H1 (cell line): ENCODE measurements at regions not wholly inside any gene's neighbourhood (a gene's known extent, or its start where the extent isn't known, plus 50 kb on each side); places are given as distances from the start of the nearest gene placed in this dataset.

Experiments used
- CTCF ChIA-PET: fragments of 300-600 bp; sonication (Branson Sonifier 250); formaldehyde crosslinking; loops from one replicate; lab custom pipeline; 2021; ENCODE audit not compliant: partially characterized antibody; lab: Charles Lee
- POLR2A ChIA-PET: fragments of 300-600 bp; sonication (Branson Sonifier 250); formaldehyde crosslinking; loops from one replicate; lab custom pipeline; 2021; ENCODE audit warnings: inconsistent platforms; ENCODE audit not compliant: partially characterized antibody; lab: Charles Lee
- DNase-seq, 2 experiments: peaks; one replicate each; pipeline versions ENCODE4 v3.0.0 to v3.0.0-alpha.2; 2010 to 2022; ENCODE audit warnings: low spot score in 2 of 2, low read depth in 1 of 2, mixed read lengths in 1 of 2
- FAIRE-seq: peaks from 2 replicates; lab custom pipeline; 2011; peaks lifted over from hg19 to GRCh38; lab: Jason Lieb, UNC
- H2AFZ ChIP-seq: 2 replicates; pipeline ENCODE4 v1.8.1; 2012; ENCODE audit warnings: low read length, inconsistent platforms
- H2AK5ac ChIP-seq: 2 replicates; pipeline ENCODE4 v1.6.1; 2013; ENCODE audit warnings: low read depth, low read length
- H2BK120ac ChIP-seq: replicated peaks from 2 replicates; pipeline ENCODE3; 2013; ENCODE audit warnings: low read depth, low read length, inconsistent platforms
- H2BK12ac ChIP-seq: 2 replicates; pipeline ENCODE4 v1.6.1; 2013; ENCODE audit warnings: low read depth, low read length
- H2BK15ac ChIP-seq: 2 replicates; pipeline ENCODE4 v1.6.1; 2013; ENCODE audit warnings: low read length
- H2BK20ac ChIP-seq: 2 replicates; pipeline ENCODE4 v1.6.1; 2013; ENCODE audit warnings: low read length
- H2BK5ac ChIP-seq: 2 replicates; pipeline ENCODE4 v1.6.1; 2013; ENCODE audit warnings: low read depth, low read length
- H3K14ac ChIP-seq: 2 replicates; pipeline ENCODE4 v1.6.1; 2013; ENCODE audit warnings: inconsistent platforms; ENCODE audit not compliant: insufficient read length
- H3K18ac ChIP-seq: 2 replicates; pipeline ENCODE4 v1.6.1; 2013; ENCODE audit warnings: low read length; ENCODE audit errors: extremely low read depth
- H3K23ac ChIP-seq: 2 replicates; pipeline ENCODE4 v1.6.1; 2013; ENCODE audit warnings: inconsistent platforms; ENCODE audit not compliant: insufficient read length
- H3K23me2 ChIP-seq: 2 replicates; pipeline ENCODE4 v1.6.1; 2013; ENCODE audit warnings: low read depth, low read length
- H3K27ac ChIP-seq: 2 replicates; pipeline ENCODE4 v1.6.1; 2011; ENCODE audit warnings: low read depth, low read length, inconsistent platforms
- H3K27me3 ChIP-seq, 4 experiments: replicated peaks in 1 of 4; 1 replicate in 1 of 4; 2 replicates in 3 of 4; pipeline versions ENCODE4 v1.6.1 to v1.8.1; 2011 to 2013; ENCODE audit warnings: low read length in 3 of 4, mild to moderate bottlenecking in 3 of 4, inconsistent platforms in 2 of 4, mixed read lengths in 2 of 4, moderate library complexity in 1 of 4; ENCODE audit not compliant: control insufficient read depth in 3 of 4, insufficient read depth in 3 of 4; ENCODE audit errors: extremely low read depth in 1 of 4
- H3K36me3 ChIP-seq, 4 experiments: 2 replicates each; pipeline versions ENCODE4 v1.6.1 to v1.8.1; 2011 to 2013; ENCODE audit warnings: mild to moderate bottlenecking in 4 of 4, low read length in 3 of 4, moderate library complexity in 2 of 4, control low read depth in 1 of 4, inconsistent platforms in 1 of 4; ENCODE audit not compliant: insufficient read depth in 4 of 4, control insufficient read depth in 2 of 4
- H3K4ac ChIP-seq: replicated peaks from 2 replicates; pipeline ENCODE3; 2013; ENCODE audit warnings: low read length, low read depth, mixed read lengths, inconsistent platforms; ENCODE audit not compliant: insufficient read length
- H3K4me1 ChIP-seq, 4 experiments: replicated peaks in 1 of 4; 1 replicate in 1 of 4; 2 replicates in 3 of 4; pipeline versions ENCODE4 v1.6.1 to v1.8.1; 2011 to 2013; ENCODE audit warnings: low read length in 3 of 4, inconsistent platforms in 2 of 4, mixed read lengths in 1 of 4; ENCODE audit not compliant: insufficient read depth in 4 of 4, control insufficient read depth in 3 of 4
- H3K4me2 ChIP-seq, 2 experiments: 2 replicates each; pipeline versions ENCODE4 v1.6.1 to v1.8.1; 2011 to 2013; ENCODE audit warnings: low read depth in 2 of 2, low read length in 2 of 2, control low read depth in 1 of 2, inconsistent platforms in 1 of 2, mild to moderate bottlenecking in 1 of 2; ENCODE audit not compliant: insufficient read depth in 1 of 2
- H3K4me3 ChIP-seq, 4 experiments: fragments of 200-600, 300-600 bp in 1 of 4; sonication (generic), shearing (Covaris generic), sonication (Bioruptor Twin) in 1 of 4; 2 replicates each; pipeline versions ENCODE4 v1.5.1 to v1.8.1; 2011 to 2016; ENCODE audit warnings: low read length in 4 of 4, low read depth in 3 of 4, control low read depth in 2 of 4, inconsistent platforms in 2 of 4, mild to moderate bottlenecking in 2 of 4, mixed read lengths in 1 of 4, moderate library complexity in 1 of 4; ENCODE audit not compliant: insufficient read depth in 2 of 4; ENCODE audit errors: extremely low read depth in 1 of 4
- H3K56ac ChIP-seq: replicated peaks from 2 replicates; pipeline ENCODE3; 2013; ENCODE audit warnings: low read depth, mild to moderate bottlenecking, mixed read lengths, low read length, inconsistent platforms; ENCODE audit not compliant: insufficient read length
- H3K79me1 ChIP-seq: 2 replicates; pipeline ENCODE4 v1.6.1; 2013; ENCODE audit warnings: low read depth, low read length, control low read depth
- H3K79me2 ChIP-seq, 2 experiments: 2 replicates each; pipeline versions ENCODE4 v1.6.1 to v1.8.1; 2012 to 2013; ENCODE audit warnings: low read length in 2 of 2, mild to moderate bottlenecking in 2 of 2, inconsistent platforms in 1 of 2; ENCODE audit not compliant: insufficient read depth in 2 of 2, control insufficient read depth in 1 of 2
- H3K9ac ChIP-seq, 4 experiments: replicated peaks in 1 of 4; 1 replicate in 1 of 4; 2 replicates in 3 of 4; pipeline versions ENCODE4 v1.6.1 to v1.8.1; 2011 to 2013; ENCODE audit warnings: low read depth in 3 of 4, low read length in 3 of 4, control low read depth in 2 of 4, mild to moderate bottlenecking in 2 of 4, moderate library complexity in 2 of 4, inconsistent platforms in 1 of 4; ENCODE audit errors: extremely low read depth in 1 of 4
- H3K9me3 ChIP-seq, 2 experiments: 2 replicates each; pipeline versions ENCODE4 v1.6.1 to v1.8.1; 2012 to 2013; ENCODE audit warnings: mild to moderate bottlenecking in 2 of 2, moderate library complexity in 2 of 2, control low read depth in 1 of 2, inconsistent platforms in 1 of 2, low read depth in 1 of 2, low read length in 1 of 2, mixed read lengths in 1 of 2; ENCODE audit not compliant: insufficient read depth in 2 of 2
- H4K20me1 ChIP-seq, 2 experiments: replicated peaks in 1 of 2; 2 replicates each; pipeline versions ENCODE3 to v1.8.1; 2011 to 2013; ENCODE audit warnings: inconsistent platforms in 2 of 2, low read length in 2 of 2, mild to moderate bottlenecking in 1 of 2; ENCODE audit not compliant: insufficient read depth in 2 of 2, control insufficient read depth in 1 of 2
- H4K5ac ChIP-seq: 2 replicates; pipeline ENCODE4 v1.6.1; 2013; ENCODE audit warnings: low read length, low read depth, mixed read lengths, inconsistent platforms; ENCODE audit not compliant: insufficient read length
- H4K8ac ChIP-seq: 2 replicates; pipeline ENCODE4 v1.8.0; 2013; ENCODE audit warnings: mild to moderate bottlenecking, moderate library complexity, low read length, inconsistent platforms; ENCODE audit not compliant: insufficient read depth; ENCODE audit errors: extremely low read depth
- H4K91ac ChIP-seq: replicated peaks from 2 replicates; pipeline ENCODE3; 2013; ENCODE audit warnings: low read length, mixed read lengths, inconsistent platforms; ENCODE audit not compliant: insufficient read length
- CBX8 ChIP-seq: fragments of 300-800, 300-1000 bp; sonication (generic); IDR thresholded peaks from 2 replicates; pipeline ENCODE4 v1.7.1; 2016; ENCODE audit warnings: low read depth, low read length, borderline replicate concordance
- EGR1 ChIP-seq: IDR thresholded peaks from 2 replicates; pipeline ENCODE4 v1.6.1; 2011; ENCODE audit warnings: low read depth, low read length, borderline replicate concordance
- JUN ChIP-seq: IDR thresholded peaks from 2 replicates; pipeline ENCODE4 v1.6.1; 2011; ENCODE audit warnings: low read depth, mild to moderate bottlenecking, improper control_type of control experiment, low read length
- KDM1A ChIP-seq: fragments of 200-600, 300-600 bp; sonication (generic); IDR thresholded peaks from 2 replicates; pipeline ENCODE4 v1.7.1; 2016; ENCODE audit warnings: mild to moderate bottlenecking, low read length, borderline replicate concordance
- MAFK ChIP-seq: IDR thresholded peaks from 2 replicates; pipeline ENCODE4 v1.6.1; 2012; ENCODE audit warnings: low read depth, mild to moderate bottlenecking, improper control_type of control experiment, low read length
- POU5F1 ChIP-seq: IDR thresholded peaks from 2 replicates; pipeline ENCODE4 v1.6.1; 2011; ENCODE audit warnings: low read depth, mild to moderate bottlenecking, low read length, moderate library complexity
- RBBP5 ChIP-seq: IDR thresholded peaks from 2 replicates; pipeline ENCODE4 v1.7.1; 2012; ENCODE audit warnings: low read depth, mild to moderate bottlenecking, inconsistent platforms, low read length, moderate library complexity, borderline replicate concordance
- SIRT6 ChIP-seq: IDR thresholded peaks from one replicate; pipeline ENCODE4 v1.7.1; 2012; ENCODE audit warnings: low read length, inconsistent platforms
- SP1 ChIP-seq: IDR thresholded peaks from 2 replicates; pipeline ENCODE4 v1.6.1; 2011; ENCODE audit warnings: low read depth, low read length
- SP4 ChIP-seq: IDR thresholded peaks from 2 replicates; pipeline ENCODE4 v1.6.1; 2012; ENCODE audit warnings: low read length, inconsistent platforms
- TBP ChIP-seq: IDR thresholded peaks from 2 replicates; pipeline ENCODE4 v1.6.1; 2011; ENCODE audit warnings: low read depth, low read length, improper control_type of control experiment
- ZNF274 ChIP-seq: IDR thresholded peaks from 2 replicates; pipeline ENCODE4 v1.7.0; 2012; ENCODE audit warnings: low read length, borderline replicate concordance; ENCODE audit errors: extremely low read depth
- WGBS, 2 experiments: shearing (Covaris generic) in 1 of 2; methylation state at CpG; one replicate each; pipeline versions ENCODE4 v1.1.6 to v1.1.7; 2013 to 2015; ENCODE audit warnings: low lambda C conversion rate in 2 of 2, mixed read lengths in 2 of 2, inconsistent platforms in 1 of 2, low coverage in 1 of 2, missing lambda C conversion rate in 1 of 2; ENCODE audit not compliant: insufficient replicate concordance in 2 of 2, insufficient coverage in 1 of 2, insufficient read length in 1 of 2; ENCODE audit errors: extremely low coverage in 1 of 2, missing lambda C conversion rate in 1 of 2; 5-methylcytosine and 5-hydroxymethylcytosine counted together
- TF ChIP-seq, protein P1 (sequence below): IDR thresholded peaks from 2 replicates; pipeline ENCODE4 v1.6.1; 2011; ENCODE audit warnings: low read length, improper control_type of control experiment
- TF ChIP-seq, protein P2 (sequence below): IDR thresholded peaks from 2 replicates; pipeline ENCODE4 v1.6.1; 2011; ENCODE audit warnings: low read depth, mild to moderate bottlenecking, low read length; ENCODE audit not compliant: insufficient read depth

DNA sequence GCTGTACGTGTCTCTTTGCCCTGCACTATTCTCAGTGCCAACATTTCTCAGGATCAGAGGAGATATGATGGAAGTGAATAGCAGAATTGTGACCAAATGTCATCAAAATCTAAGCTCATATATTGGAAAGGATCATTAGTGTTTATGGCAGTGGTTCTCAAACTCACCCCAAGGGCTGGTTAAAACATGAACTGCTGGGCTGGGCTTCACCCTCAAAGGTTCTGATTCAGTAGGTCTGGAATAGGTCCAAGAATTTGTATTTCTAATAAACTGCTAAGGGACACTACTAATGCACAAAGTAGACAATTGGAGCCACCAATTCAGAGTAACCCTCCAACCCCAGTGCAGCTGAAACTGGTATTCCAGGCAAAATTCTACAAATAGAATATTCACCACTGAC, 317.9 kb upstream of the UBE2E3 start:
- no peak overlapping the region for H3K4me3 ChIP-seq
- H3K4me1 ChIP-seq, result no peaks in the 10 kb centered on the region; a peak in 1 of 7 replicates
- no peaks in the 10 kb centered on the region for H3K79me2 ChIP-seq
- no peaks in the 10 kb centered on the region for H3K27me3 ChIP-seq
- no peaks in the 10 kb centered on the region for H3K9me3 ChIP-seq
- H3K23me2 ChIP-seq, result no peaks in the 10 kb centered on the region
- H2BK12ac ChIP-seq, result no peak overlapping the region
- FAIRE-seq (no peak), DNase-seq (no peak)
- POLR2A ChIA-PET, result no interaction called here
- no peak overlapping the region for H3K4ac ChIP-seq
- H4K5ac ChIP-seq, result no peak overlapping the region
- no peak overlapping the region for H2AK5ac ChIP-seq
- WGBS, 2 experiments, result 95% methylated on average over 1 of the region's 1 CpG; no CpG with 5 or more reads in 1 of the 2 experiments
- no peaks in the 10 kb centered on the region for H4K20me1 ChIP-seq
- H3K4me2 ChIP-seq, result no peak overlapping the region
- H2BK5ac ChIP-seq, result no peak overlapping the region
- H3K9ac ChIP-seq, result no peak overlapping the region
- H3K27ac ChIP-seq, result no peak overlapping the region
- H2AFZ ChIP-seq, result no peak overlapping the region
- H3K56ac ChIP-seq, result no peak overlapping the region
- CTCF ChIA-PET, result interaction anchor here (1.0 to 1.6 kb wide), 3 partner anchors 32 to 538 kb away, joined by 3 to 5 read pairs (median 4); no protein-coding TSS in a partner anchor
- H3K23ac ChIP-seq, result no peak overlapping the region
- no peak overlapping the region for H4K91ac ChIP-seq
- H2BK20ac ChIP-seq, result no peak overlapping the region
- H3K79me1 ChIP-seq, result no peaks in the 10 kb centered on the region
- no peak overlapping the region for H3K18ac ChIP-seq
- H2BK15ac ChIP-seq, result no peak overlapping the region
- no peak overlapping the region for H2BK120ac ChIP-seq
- no peak overlapping the region for H4K8ac ChIP-seq
- no peak overlapping the region for H3K14ac ChIP-seq
- no peaks in the 10 kb centered on the region for H3K36me3 ChIP-seq
- TF ChIP-seq EGR1 (no peak), SIRT6 (no peak), MAFK (no peak), KDM1A (no peak), SP1 (no peak), CBX8 (no peak), JUN (no peak), RBBP5 (no peak), TBP (no peak), POU5F1 (no peak), SP4 (no peak), ZNF274 (no peak)
- TF ChIP-seq, protein P1, sequence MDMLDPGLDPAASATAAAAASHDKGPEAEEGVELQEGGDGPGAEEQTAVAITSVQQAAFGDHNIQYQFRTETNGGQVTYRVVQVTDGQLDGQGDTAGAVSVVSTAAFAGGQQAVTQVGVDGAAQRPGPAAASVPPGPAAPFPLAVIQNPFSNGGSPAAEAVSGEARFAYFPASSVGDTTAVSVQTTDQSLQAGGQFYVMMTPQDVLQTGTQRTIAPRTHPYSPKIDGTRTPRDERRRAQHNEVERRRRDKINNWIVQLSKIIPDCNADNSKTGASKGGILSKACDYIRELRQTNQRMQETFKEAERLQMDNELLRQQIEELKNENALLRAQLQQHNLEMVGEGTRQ, result no peak
- TF ChIP-seq, protein P2, sequence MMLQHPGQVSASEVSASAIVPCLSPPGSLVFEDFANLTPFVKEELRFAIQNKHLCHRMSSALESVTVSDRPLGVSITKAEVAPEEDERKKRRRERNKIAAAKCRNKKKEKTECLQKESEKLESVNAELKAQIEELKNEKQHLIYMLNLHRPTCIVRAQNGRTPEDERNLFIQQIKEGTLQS, result no peak
